Trophoblast cell (in vitro differentiated cells and primary cell): ENCODE measurements at regions not wholly inside any gene's neighbourhood (a gene's known extent, or its start where the extent isn't known, plus 50 kb on each side); places are given as distances from the start of the nearest gene placed in this dataset.
"Not testable (repeated sequence)": the region's sequence is repeated elsewhere in the genome, so short reads cannot be mapped to it uniquely, and the experiment has no call there.

Source experiments
- DNase-seq, 2 donors: peaks; one replicate each; pipeline ENCODE4 v3.0.0-alpha.2; 2016
- H2AFZ ChIP-seq: 2 replicates; pipeline ENCODE4 v1.6.1; 2013; ENCODE audit warnings: low read length, moderate library complexity, mild to moderate bottlenecking; ENCODE audit not compliant: insufficient read depth, poor library complexity
- H2AK5ac ChIP-seq: 2 replicates; pipeline ENCODE4 v1.6.1; 2013; ENCODE audit warnings: mild to moderate bottlenecking, low read length
- H2BK120ac ChIP-seq: 2 replicates; pipeline ENCODE4 v1.6.1; 2013; ENCODE audit warnings: low read length, mild to moderate bottlenecking, moderate library complexity; ENCODE audit not compliant: insufficient read depth, poor library complexity
- H2BK12ac ChIP-seq: 2 replicates; pipeline ENCODE4 v1.6.1; 2013; ENCODE audit warnings: mild to moderate bottlenecking, low read length, moderate library complexity
- H2BK5ac ChIP-seq: 2 replicates; pipeline ENCODE4 v1.6.1; 2013; ENCODE audit warnings: low read length, low read depth, moderate library complexity, mild to moderate bottlenecking; ENCODE audit not compliant: poor library complexity
- H3K14ac ChIP-seq: 2 replicates; pipeline ENCODE4 v1.6.1; 2013; ENCODE audit warnings: mild to moderate bottlenecking, low read length
- H3K18ac ChIP-seq: 2 replicates; pipeline ENCODE4 v1.6.1; 2013; ENCODE audit warnings: mild to moderate bottlenecking, low read length
- H3K23ac ChIP-seq: 2 replicates; pipeline ENCODE4 v1.6.1; 2013; ENCODE audit warnings: low read length
- H3K27ac ChIP-seq: 2 replicates; pipeline ENCODE4 v1.5.1; 2013; ENCODE audit warnings: low read depth, mild to moderate bottlenecking, inconsistent platforms, low read length, moderate library complexity
- H3K27me3 ChIP-seq: 2 replicates; pipeline ENCODE4 v1.6.1; 2013; ENCODE audit warnings: inconsistent platforms, mild to moderate bottlenecking, low read length, moderate library complexity; ENCODE audit not compliant: insufficient read depth
- H3K36me3 ChIP-seq, 2 experiments: 1 replicate in 1 of 2; 2 replicates in 1 of 2; pipeline ENCODE4 v1.6.1; 2013; ENCODE audit warnings: low read length in 2 of 2, mild to moderate bottlenecking in 2 of 2, moderate library complexity in 1 of 2; ENCODE audit not compliant: insufficient read depth in 2 of 2, control insufficient read depth in 1 of 2
- H3K4ac ChIP-seq: 2 replicates; pipeline ENCODE4 v1.6.1; 2013; ENCODE audit warnings: low read depth, mild to moderate bottlenecking, low read length, moderate library complexity
- H3K4me1 ChIP-seq, 2 experiments: 1 replicate in 1 of 2; 2 replicates in 1 of 2; pipeline ENCODE4 v1.6.1; 2013; ENCODE audit warnings: low read length in 2 of 2, mild to moderate bottlenecking in 2 of 2, moderate library complexity in 1 of 2; ENCODE audit not compliant: insufficient read depth in 2 of 2, control insufficient read depth in 1 of 2
- H3K4me2 ChIP-seq: 2 replicates; pipeline ENCODE4 v1.6.1; 2013; ENCODE audit warnings: inconsistent platforms, mild to moderate bottlenecking, low read length, moderate library complexity
- H3K4me3 ChIP-seq: 2 replicates; pipeline ENCODE4 v1.5.1; 2013; ENCODE audit warnings: mild to moderate bottlenecking, low read depth, low read length, inconsistent platforms
- H3K79me1 ChIP-seq: one replicate; pipeline ENCODE4 v1.6.1; 2013; ENCODE audit warnings: low read length
- H3K79me2 ChIP-seq: 2 replicates; pipeline ENCODE4 v1.6.1; 2013; ENCODE audit warnings: low read length, mild to moderate bottlenecking; ENCODE audit not compliant: control insufficient read depth, insufficient read depth, poor library complexity
- H3K9ac ChIP-seq: 2 replicates; pipeline ENCODE4 v1.6.1; 2013; ENCODE audit warnings: mild to moderate bottlenecking, low read length
- H3K9me3 ChIP-seq: 2 replicates; pipeline ENCODE4 v1.6.1; 2013; ENCODE audit warnings: low read depth, mild to moderate bottlenecking, control low read depth, inconsistent platforms, low read length; ENCODE audit not compliant: insufficient read depth
- H4K12ac ChIP-seq: 2 replicates; pipeline ENCODE4 v1.6.1; 2013; ENCODE audit warnings: low read depth, mild to moderate bottlenecking, low read length, moderate library complexity
- H4K8ac ChIP-seq: 2 replicates; pipeline ENCODE4 v1.6.1; 2013; ENCODE audit warnings: low read depth, mild to moderate bottlenecking, low read length, moderate library complexity
- H4K91ac ChIP-seq: one replicate; pipeline ENCODE4 v1.6.1; 2013; ENCODE audit warnings: low read depth, mild to moderate bottlenecking, low read length, moderate library complexity
- WGBS: extraction: QIAGEN DNeasy Blood & Tissue Kit; methylation state at CpG from one replicate; pipeline ENCODE4 v1.1.7; 2013; ENCODE audit warnings: missing lambda C conversion rate; ENCODE audit not compliant: insufficient read length, insufficient coverage; ENCODE audit errors: extremely low coverage; 5-methylcytosine and 5-hydroxymethylcytosine counted together

DNA sequence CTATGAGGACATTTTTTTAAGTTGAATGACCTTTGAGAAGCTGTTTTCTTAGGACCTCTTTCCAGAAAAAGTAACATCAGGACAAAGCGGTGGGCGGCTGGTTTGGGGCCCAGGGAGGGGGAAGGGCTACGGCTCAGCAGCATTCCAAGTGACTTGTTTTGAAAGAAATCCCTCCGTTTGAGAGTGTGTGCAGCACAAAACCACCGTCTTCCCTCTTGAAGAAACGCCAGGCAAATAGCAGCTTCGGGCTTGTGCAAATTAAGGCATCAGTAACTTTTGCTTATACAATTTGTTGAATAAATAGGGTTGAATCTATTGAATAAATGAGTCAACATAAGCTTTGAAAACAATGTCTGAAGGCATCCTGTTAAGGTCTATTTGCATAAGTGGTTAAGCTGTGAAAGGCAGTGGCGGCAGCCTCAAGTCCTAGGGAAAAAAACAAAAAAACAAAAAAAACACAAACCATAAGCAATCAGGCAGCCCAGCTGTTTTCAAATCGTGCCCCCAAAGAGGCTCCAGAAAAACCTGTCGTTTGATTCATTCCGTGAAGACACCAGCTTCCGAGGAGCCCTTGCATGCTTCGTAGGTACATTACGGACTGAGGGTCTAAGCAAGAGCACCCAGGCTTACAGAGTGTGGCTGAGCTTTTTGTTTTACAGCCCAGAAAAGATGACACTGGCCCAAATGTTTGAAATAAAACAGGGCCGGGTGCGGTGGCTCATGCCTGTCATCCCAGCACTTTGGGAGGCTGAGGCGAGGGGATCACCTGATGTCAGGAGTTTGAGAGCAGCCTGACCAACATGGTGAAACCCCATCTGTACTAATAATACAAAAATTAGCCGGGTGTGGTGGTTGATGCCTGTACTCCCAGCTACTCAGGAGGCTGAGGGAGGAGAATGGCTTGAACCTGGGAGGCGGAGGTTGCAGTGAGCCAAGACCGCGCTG lies 103.7 kb downstream of the CRLF2 start:
- H2BK5ac ChIP-seq: no peak overlapping the region
- H3K4me2 ChIP-seq: no peak overlapping the region
- no peak overlapping the region for H4K12ac ChIP-seq
- no peak overlapping the region for H2BK12ac ChIP-seq
- H2AFZ ChIP-seq: no peak overlapping the region
- H3K4me3 ChIP-seq: no peak overlapping the region
- H3K27me3 ChIP-seq: peaks cover 4% of the 10 kb centered on the region
- no peak overlapping the region for H3K23ac ChIP-seq
- H3K79me1 ChIP-seq: no peaks in the 10 kb centered on the region
- H3K18ac ChIP-seq: no peak overlapping the region
- H2BK120ac ChIP-seq: no peak overlapping the region
- no peaks in the 10 kb centered on the region for H3K79me2 ChIP-seq
- no peak overlapping the region for H3K14ac ChIP-seq
- no peaks in the 10 kb centered on the region for H3K36me3 ChIP-seq
- peaks cover 9% of the 10 kb centered on the region for H3K9me3 ChIP-seq
- DNase-seq: no peak
- H3K27ac ChIP-seq: no peak overlapping the region
- no peak overlapping the region for H3K4ac ChIP-seq
- H2AK5ac ChIP-seq: no peak overlapping the region
- no CpG with 5 or more reads among the region's 21 CpGs for WGBS
- no peak overlapping the region for H4K91ac ChIP-seq
- H4K8ac ChIP-seq: no peak overlapping the region
- H3K9ac ChIP-seq: no peak overlapping the region
- H3K4me1 ChIP-seq: no peaks in the 10 kb centered on the region

DNA sequence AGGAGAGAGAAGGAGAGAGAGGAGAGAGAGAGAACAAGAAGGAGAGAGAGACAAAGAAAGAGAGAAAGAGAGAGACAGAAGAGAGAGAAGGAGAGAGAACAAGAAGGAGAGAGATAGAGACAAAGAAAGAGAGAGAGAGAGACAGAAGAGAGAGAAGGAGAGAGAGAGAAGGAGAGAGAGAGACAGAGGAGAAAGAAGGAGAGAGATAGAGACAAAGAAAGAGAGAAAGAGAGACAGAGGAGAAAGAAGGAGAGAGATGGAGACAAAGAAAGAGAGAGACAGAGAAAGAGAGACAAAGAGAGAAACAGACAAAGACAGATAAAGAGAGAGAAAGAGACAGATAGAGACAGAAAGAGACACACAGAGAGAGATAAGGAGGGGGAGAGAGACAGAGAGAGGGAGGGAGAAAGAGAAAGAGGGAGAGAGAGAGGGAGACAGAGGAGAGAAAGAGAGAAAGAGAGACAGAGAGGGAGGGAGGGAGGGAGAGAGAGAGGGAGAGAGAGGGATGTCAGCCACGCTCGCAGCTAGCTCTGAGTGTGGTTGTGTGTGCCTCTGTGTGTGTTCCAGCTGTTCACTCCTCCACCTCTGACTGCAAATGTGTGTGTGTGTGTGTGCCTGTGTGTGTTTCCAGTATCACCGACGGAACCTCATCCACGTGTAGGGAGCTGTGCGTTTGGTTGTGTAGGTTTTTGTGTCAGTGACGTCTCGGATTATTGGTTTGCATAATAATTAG lies 105.8 kb downstream of the CRLF2 start:
- Histone ChIP-seq H3K4me1 (no peaks in the 10 kb centered on the region), H3K18ac (no peak overlapping the region), H4K12ac (no peak overlapping the region), H3K27me3 (peaks cover 4% of the 10 kb centered on the region), H4K91ac (no peak overlapping the region), H2AFZ (no peak overlapping the region), H3K9ac (no peak overlapping the region), H3K23ac (no peak overlapping the region), H3K4ac (no peak overlapping the region), H3K79me2 (no peaks in the 10 kb centered on the region), H3K27ac (no peak overlapping the region), H3K4me3 (no peak overlapping the region), H2BK12ac (no peak overlapping the region), H3K9me3 (peaks cover 10% of the 10 kb centered on the region), H3K14ac (no peak overlapping the region), H3K79me1 (no peaks in the 10 kb centered on the region), H3K36me3 (no peaks in the 10 kb centered on the region), H2AK5ac (no peak overlapping the region), H2BK120ac (no peak overlapping the region), H2BK5ac (no peak overlapping the region), H4K8ac (no peak overlapping the region), H3K4me2 (no peak overlapping the region)
- no CpG with 5 or more reads among the region's 8 CpGs for WGBS
- no peak for DNase-seq

DNA sequence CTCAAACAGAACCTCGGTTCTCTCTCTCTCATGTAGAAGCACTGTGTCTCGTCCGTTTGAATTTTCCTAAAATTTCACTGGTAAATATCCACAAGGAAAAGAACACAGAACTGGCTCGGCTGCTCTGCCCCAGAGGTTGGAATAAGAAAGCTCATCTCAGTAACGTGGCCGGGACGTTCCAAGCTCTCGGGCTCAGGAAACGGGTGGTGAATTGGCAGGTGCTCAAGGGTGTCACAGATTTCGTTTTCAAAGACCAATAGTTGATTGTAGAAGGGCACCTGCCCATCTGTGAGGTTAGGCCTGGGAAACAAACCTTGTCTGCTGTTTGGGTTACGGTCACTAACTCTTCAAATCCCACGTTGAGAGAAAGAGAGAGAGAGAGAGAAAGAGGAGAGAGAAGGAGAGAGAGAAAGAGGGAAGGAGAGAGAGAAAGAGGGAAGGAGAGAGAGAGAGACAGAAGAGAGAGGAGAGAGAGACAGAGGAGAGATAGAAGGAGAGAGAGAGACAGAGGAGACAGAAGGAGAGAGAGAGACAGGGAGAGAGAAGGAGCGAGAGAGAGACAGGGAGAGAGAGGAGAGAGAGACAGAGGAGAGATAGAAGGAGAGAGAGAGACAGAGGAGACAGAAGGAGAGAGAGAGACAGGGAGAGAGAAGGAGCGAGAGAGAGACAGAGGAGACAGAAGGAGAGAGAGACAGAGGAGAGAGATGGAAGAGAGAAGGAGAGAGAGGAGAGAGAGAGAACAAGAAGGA lies 106.6 kb downstream of the CRLF2 start:
- H3K4me3 ChIP-seq: no peak overlapping the region

DNA sequence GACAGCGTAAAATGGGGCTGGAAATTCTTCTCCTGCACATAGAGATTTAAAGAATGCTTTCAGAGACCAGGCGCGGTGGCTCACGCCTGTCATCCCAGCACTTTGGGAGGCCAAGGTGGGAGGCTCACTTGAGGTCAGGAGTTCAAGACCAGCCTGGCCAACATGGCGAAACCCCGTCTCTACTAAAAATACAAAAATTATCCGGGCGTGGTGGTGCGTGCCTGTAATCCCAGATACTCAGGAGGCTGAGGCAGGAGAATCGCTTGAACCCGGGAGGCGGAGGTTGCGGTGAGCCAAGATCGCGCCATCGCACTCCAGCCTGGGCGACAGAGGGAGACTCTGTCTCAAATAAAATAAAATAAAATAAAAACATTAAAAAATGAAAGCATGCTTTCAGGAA lies 107.4 kb downstream of the CRLF2 start:
- not testable (repeated sequence) for H3K27ac ChIP-seq, H3K4me1 ChIP-seq, H2AK5ac ChIP-seq, H4K91ac ChIP-seq, H3K36me3 ChIP-seq, H3K9ac ChIP-seq, H3K23ac ChIP-seq, H3K14ac ChIP-seq, DNase-seq, H2BK5ac ChIP-seq, H3K4me3 ChIP-seq, H4K12ac ChIP-seq, H3K4me2 ChIP-seq, H3K27me3 ChIP-seq, H3K18ac ChIP-seq, H3K79me1 ChIP-seq, H3K4ac ChIP-seq, H2BK120ac ChIP-seq, H4K8ac ChIP-seq, H2BK12ac ChIP-seq, H3K9me3 ChIP-seq, H3K79me2 ChIP-seq, H2AFZ ChIP-seq
- WGBS: no CpG with 5 or more reads among the region's 17 CpGs

More for the DNA sequence above, 106.6 kb downstream of the CRLF2 start:
- no peak overlapping the region for H4K8ac ChIP-seq
- no peaks in the 10 kb centered on the region for H3K4me1 ChIP-seq
- H3K27me3 ChIP-seq: peaks cover 4% of the 10 kb centered on the region
- H2AFZ ChIP-seq: no peak overlapping the region
- no peak overlapping the region for H2BK5ac ChIP-seq
- no CpG with 5 or more reads among the region's 14 CpGs for WGBS
- H2AK5ac ChIP-seq: no peak overlapping the region
- H3K79me1 ChIP-seq: no peaks in the 10 kb centered on the region
- H3K4ac ChIP-seq: no peak overlapping the region
- no peak for DNase-seq
- no peak overlapping the region for H3K18ac ChIP-seq
- H2BK12ac ChIP-seq: no peak overlapping the region
- no peak overlapping the region for H2BK120ac ChIP-seq
- no peak overlapping the region for H3K9ac ChIP-seq
- H3K79me2 ChIP-seq: no peaks in the 10 kb centered on the region
- no peak overlapping the region for H3K4me2 ChIP-seq
- no peak overlapping the region for H3K14ac ChIP-seq
- H3K36me3 ChIP-seq: no peaks in the 10 kb centered on the region
- no peak overlapping the region for H3K27ac ChIP-seq
- no peak overlapping the region for H4K12ac ChIP-seq
- no peak overlapping the region for H3K23ac ChIP-seq
- H4K91ac ChIP-seq: no peak overlapping the region
- peaks cover 10% of the 10 kb centered on the region for H3K9me3 ChIP-seq
